Kasumi-1 (cell line): ENCODE measurements at regions not wholly inside any gene's neighbourhood (a gene's known extent, or its start where the extent isn't known, plus 50 kb on each side); places are given as distances from the start of the nearest gene placed in this dataset.
"Not testable (repeated sequence)": the region's sequence is repeated elsewhere in the genome, so short reads cannot be mapped to it uniquely, and the experiment has no call there.

Experiments used
- DNase-seq, 2 experiments: peaks; one replicate each; lab custom pipeline; 2025; lab: John Stamatoyannopoulos, UW

- peak in 1 of 2 experiments; percentile 15 for DNase-seq
These were observed 473.1 kb downstream of the TMEM121 start for GRCh38 chr14:105999361-106000028.

- DNase-seq: not testable (repeated sequence)
These were observed 473.7 kb downstream of the TMEM121 start for GRCh38 chr14:106000029-106000511.

- DNase-seq: not testable (repeated sequence)
These were observed 474.9 kb downstream of the TMEM121 start for GRCh38 chr14:106001277-106001676.

GRCh38 chr14:106003351-106003750 lies 477.0 kb downstream of the TMEM121 start:
- DNase-seq: peak; percentile 29 to 43

GRCh38 chr14:106004937-106005795 lies 478.8 kb downstream of the TMEM121 start:
- peak; percentile 41 to 42 for DNase-seq

GRCh38 chr14:106006043-106006442 lies 479.7 kb downstream of the TMEM121 start:
- peak in 1 of 2 experiments; percentile 25 for DNase-seq

- not testable (repeated sequence) for DNase-seq
These were observed 480.3 kb downstream of the TMEM121 start for GRCh38 chr14:106006716-106007115.

GRCh38 chr14:106010783-106011182 lies 484.4 kb downstream of the TMEM121 start:
- no peak for DNase-seq

- peak; percentile 21 to 42 for DNase-seq
These were observed 485.4 kb downstream of the TMEM121 start for GRCh38 chr14:106011631-106012360.

GRCh38 chr14:106012361-106012725 lies 486.0 kb downstream of the TMEM121 start:
- not testable (repeated sequence) for DNase-seq

GRCh38 chr14:106013879-106014376 lies 487.5 kb downstream of the TMEM121 start:
- DNase-seq: no peak

GRCh38 chr14:106017952-106018351 lies 491.6 kb downstream of the TMEM121 start:
- not testable (repeated sequence) for DNase-seq

GRCh38 chr14:106021832-106022231 lies 495.4 kb downstream of the TMEM121 start:
- DNase-seq: no peak

- not testable (repeated sequence) for DNase-seq
These were observed 496.3 kb downstream of the TMEM121 start for GRCh38 chr14:106022648-106023047.

GRCh38 chr14:106023411-106023810 lies 497.0 kb downstream of the TMEM121 start:
- no peak for DNase-seq

- no peak for DNase-seq
These were observed 498.7 kb downstream of the TMEM121 start for GRCh38 chr14:106024983-106025604.

GRCh38 chr14:106026026-106026425 lies 499.6 kb downstream of the TMEM121 start:
- no peak for DNase-seq

GRCh38 chr14:106027759-106028158 lies 501.4 kb downstream of the TMEM121 start:
- DNase-seq: not testable (repeated sequence)

- no peak for DNase-seq
These were observed 503.6 kb downstream of the TMEM121 start for GRCh38 chr14:106029959-106030358.

GRCh38 chr14:106037380-106037779 lies 511.0 kb downstream of the TMEM121 start:
- DNase-seq: no peak

GRCh38 chr14:106038263-106038662 lies 511.9 kb downstream of the TMEM121 start:
- DNase-seq: no peak

- DNase-seq: peak; percentile 5 to 14
These were observed 513.0 kb downstream of the TMEM121 start for GRCh38 chr14:106039400-106039799.
